GM12878 (cell line): ENCODE measurements at regions not wholly inside any gene's neighbourhood (a gene's known extent, or its start where the extent isn't known, plus 50 kb on each side); places are given as distances from the start of the nearest gene placed in this dataset.

Experiments
- JUNB ChIP-seq: IDR thresholded peaks from 2 replicates; pipeline ENCODE4 v1.6.1; 2016; ENCODE audit warnings: antibody characterized with exemption, mild to moderate bottlenecking
- JUND ChIP-seq: IDR thresholded peaks from 2 replicates; pipeline ENCODE4 v1.6.1; 2012; ENCODE audit warnings: low read depth, mild to moderate bottlenecking, low read length, improper control_type of control experiment, moderate library complexity
- MXI1 ChIP-seq: fragments of 150-350 bp; IDR thresholded peaks from 2 replicates; pipeline ENCODE4 v1.6.1; 2011; ENCODE audit warnings: low read depth, mild to moderate bottlenecking, inconsistent platforms, low read length, improper control_type of control experiment
- POU2F2 ChIP-seq: IDR thresholded peaks from 3 replicates; pipeline ENCODE4 v1.6.1; 2011; ENCODE audit warnings: low read depth, mild to moderate bottlenecking, low read length, borderline replicate concordance
- TAF1 ChIP-seq: IDR thresholded peaks from 2 replicates; pipeline ENCODE4 v1.6.1; 2011; ENCODE audit warnings: mild to moderate bottlenecking, low read depth, low read length, borderline replicate concordance
- TF ChIP-seq, protein P1 (sequence below), 3 experiments: IDR thresholded peaks in 2 of 3; conservative IDR thresholded peaks in 1 of 3; 2 replicates each; pipeline ENCODE4 v1.5.1; 2011; ENCODE audit warnings: low read depth in 3 of 3, low read length in 3 of 3, mild to moderate bottlenecking in 3 of 3, control low read depth in 2 of 3, moderate library complexity in 2 of 3, inconsistent platforms in 1 of 3, mixed read lengths in 1 of 3; ENCODE audit not compliant: control insufficient read depth in 2 of 3, insufficient read depth in 1 of 3; ENCODE audit errors: extremely low read depth in 1 of 3
- TF ChIP-seq, protein P2 (sequence below): IDR thresholded peaks from 2 replicates; pipeline ENCODE4 v1.6.1; 2011; ENCODE audit warnings: low read depth, mild to moderate bottlenecking, low read length, moderate library complexity, borderline replicate concordance; ENCODE audit errors: extremely low read depth
- TF ChIP-seq, protein P3 (sequence below): IDR thresholded peaks from 2 replicates; pipeline ENCODE4 v1.6.1; 2012; ENCODE audit warnings: low read depth, low read length, improper control_type of control experiment
- TF ChIP-seq, protein P4 (sequence below): IDR thresholded peaks from 2 replicates; pipeline ENCODE4 v1.6.1; 2011; ENCODE audit warnings: low read depth, low read length, improper control_type of control experiment, borderline replicate concordance

DNA sequence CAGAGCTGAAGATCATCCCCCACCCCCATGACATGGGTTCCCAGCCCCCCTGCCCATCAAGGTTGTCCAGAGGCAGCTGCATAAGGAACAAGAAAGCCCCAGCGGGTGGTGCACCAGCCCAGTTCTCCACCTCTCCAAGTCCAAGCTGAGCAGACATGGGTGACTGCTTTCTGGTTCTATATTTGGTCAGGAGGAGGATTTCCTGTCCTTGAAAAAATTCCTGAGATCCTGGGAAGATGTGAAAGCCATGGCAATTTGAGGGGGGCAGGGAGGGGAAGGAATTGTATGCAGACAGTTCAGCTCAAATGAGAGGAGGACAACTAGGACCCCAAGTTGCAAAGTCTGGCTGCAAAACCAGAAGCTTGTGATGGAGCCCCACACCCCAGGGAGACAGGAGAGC, 55.4 kb upstream of the ADGRE5 start:
- TF ChIP-seq, protein P1, sequence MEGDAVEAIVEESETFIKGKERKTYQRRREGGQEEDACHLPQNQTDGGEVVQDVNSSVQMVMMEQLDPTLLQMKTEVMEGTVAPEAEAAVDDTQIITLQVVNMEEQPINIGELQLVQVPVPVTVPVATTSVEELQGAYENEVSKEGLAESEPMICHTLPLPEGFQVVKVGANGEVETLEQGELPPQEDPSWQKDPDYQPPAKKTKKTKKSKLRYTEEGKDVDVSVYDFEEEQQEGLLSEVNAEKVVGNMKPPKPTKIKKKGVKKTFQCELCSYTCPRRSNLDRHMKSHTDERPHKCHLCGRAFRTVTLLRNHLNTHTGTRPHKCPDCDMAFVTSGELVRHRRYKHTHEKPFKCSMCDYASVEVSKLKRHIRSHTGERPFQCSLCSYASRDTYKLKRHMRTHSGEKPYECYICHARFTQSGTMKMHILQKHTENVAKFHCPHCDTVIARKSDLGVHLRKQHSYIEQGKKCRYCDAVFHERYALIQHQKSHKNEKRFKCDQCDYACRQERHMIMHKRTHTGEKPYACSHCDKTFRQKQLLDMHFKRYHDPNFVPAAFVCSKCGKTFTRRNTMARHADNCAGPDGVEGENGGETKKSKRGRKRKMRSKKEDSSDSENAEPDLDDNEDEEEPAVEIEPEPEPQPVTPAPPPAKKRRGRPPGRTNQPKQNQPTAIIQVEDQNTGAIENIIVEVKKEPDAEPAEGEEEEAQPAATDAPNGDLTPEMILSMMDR (IDR thresholded peaks at IDR 0.05 in 2 of 3, conservative IDR thresholded peaks at IDR 0.05 in 1 of 3; ENCODE audit: control insufficient read depth in 2 of 3, extremely low read depth in 1 of 3, insufficient read depth in 1 of 3, low read depth in 3 of 3, low read length in 3 of 3): no peak
- TF ChIP-seq JUNB (no peak), JUND (no peak), MXI1 (no peak), TAF1 (no peak), POU2F2 (no peak)
- TF ChIP-seq, protein P2, sequence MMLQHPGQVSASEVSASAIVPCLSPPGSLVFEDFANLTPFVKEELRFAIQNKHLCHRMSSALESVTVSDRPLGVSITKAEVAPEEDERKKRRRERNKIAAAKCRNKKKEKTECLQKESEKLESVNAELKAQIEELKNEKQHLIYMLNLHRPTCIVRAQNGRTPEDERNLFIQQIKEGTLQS: no peak
- TF ChIP-seq, protein P3, sequence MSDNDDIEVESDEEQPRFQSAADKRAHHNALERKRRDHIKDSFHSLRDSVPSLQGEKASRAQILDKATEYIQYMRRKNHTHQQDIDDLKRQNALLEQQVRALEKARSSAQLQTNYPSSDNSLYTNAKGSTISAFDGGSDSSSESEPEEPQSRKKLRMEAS: no peak
- TF ChIP-seq, protein P4, sequence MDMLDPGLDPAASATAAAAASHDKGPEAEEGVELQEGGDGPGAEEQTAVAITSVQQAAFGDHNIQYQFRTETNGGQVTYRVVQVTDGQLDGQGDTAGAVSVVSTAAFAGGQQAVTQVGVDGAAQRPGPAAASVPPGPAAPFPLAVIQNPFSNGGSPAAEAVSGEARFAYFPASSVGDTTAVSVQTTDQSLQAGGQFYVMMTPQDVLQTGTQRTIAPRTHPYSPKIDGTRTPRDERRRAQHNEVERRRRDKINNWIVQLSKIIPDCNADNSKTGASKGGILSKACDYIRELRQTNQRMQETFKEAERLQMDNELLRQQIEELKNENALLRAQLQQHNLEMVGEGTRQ: no peak
